Activated B cell treated with CpG ODN at 0.5 μM for 24 hours (primary cell): ENCODE measurements at regions not wholly inside any gene's neighbourhood (a gene's known extent, or its start where the extent isn't known, plus 50 kb on each side); places are given as distances from the start of the nearest gene placed in this dataset.

Experiments
- ATAC-seq: fragments of 200-7000 bp; cut with Tn5 transposase; one replicate; pipeline ENCODE4 v1.10.0; 2021; ENCODE audit warnings: low read depth, mild to moderate bottlenecking, moderate library complexity
- CTCF ChIA-PET: fragments of 350-600 bp; sonication (Branson Sonifier 250); formaldehyde crosslinking; loops from one replicate; lab custom pipeline; 2021; ENCODE audit warnings: antibody characterized with exemption; lab: Charles Lee
- POLR2A ChIA-PET: fragments of 350-600 bp; sonication (Branson Sonifier 250); formaldehyde crosslinking; loops from one replicate; lab custom pipeline; 2021; ENCODE audit warnings: antibody characterized with exemption; lab: Charles Lee
- DNase-seq: peaks from one replicate; pipeline ENCODE4 v3.0.0; 2022
- H3K27ac Mint-ChIP-seq: one replicate; pipeline ENCODE4 v1.8.0; 2020; ENCODE audit warnings: mixed read lengths
- H3K27me3 Mint-ChIP-seq: one replicate; pipeline ENCODE4 v1.8.0; 2021; ENCODE audit warnings: mixed read lengths
- H3K36me3 Mint-ChIP-seq: one replicate; pipeline ENCODE4 v1.8.0; 2021; ENCODE audit warnings: low read depth, mixed read lengths
- H3K4me1 Mint-ChIP-seq: one replicate; pipeline ENCODE4 v1.8.0; 2021; ENCODE audit warnings: mixed read lengths
- H3K4me3 Mint-ChIP-seq: one replicate; pipeline ENCODE4 v1.8.0; 2020; ENCODE audit warnings: mild to moderate bottlenecking, mixed read lengths
- H3K9me3 Mint-ChIP-seq: one replicate; pipeline ENCODE4 v1.8.0; 2020; ENCODE audit warnings: mixed read lengths
- CTCF ChIP-seq: fragments of 200-600 bp; IDR thresholded peaks from one replicate; pipeline ENCODE4 v1.8.0; 2022; ENCODE audit warnings: antibody characterized with exemption, mild to moderate bottlenecking
- intact Hi-C: fragments of 100-400 bp; cut with micrococcal nuclease; formaldehyde crosslinking; loops from one replicate; pipeline ENCODE4 v1.15.1; 2024

- TF ChIP-seq CTCF = no peak
- intact Hi-C loops = no loop called here
- ChIA-PET CTCF (no interaction called here), POLR2A (no interaction called here)
- ATAC-seq = no peak
- Mint-ChIP-seq H3K4me3 (no peak overlapping the region), H3K36me3 (no peaks in the 10 kb centered on the region), H3K4me1 (no peaks in the 10 kb centered on the region), H3K27me3 (no peaks in the 10 kb centered on the region), H3K27ac (no peak overlapping the region), H3K9me3 (no peaks in the 10 kb centered on the region)
- DNase-seq = no peak
Measured at GRCh38 chr6:81228912-81229555, 523.4 kb downstream of the TENT5A start.

GRCh38 chr6:81226957-81227356 lies 525.5 kb downstream of the TENT5A start:
- intact Hi-C loops = no loop called here
- Mint-ChIP-seq H3K27ac (no peak overlapping the region), H3K27me3 (no peaks in the 10 kb centered on the region), H3K36me3 (no peaks in the 10 kb centered on the region), H3K4me1 (no peaks in the 10 kb centered on the region), H3K4me3 (no peak overlapping the region), H3K9me3 (peaks cover 4% of the 10 kb centered on the region)
- ChIA-PET POLR2A (no interaction called here), CTCF (no interaction called here)
- no peak for DNase-seq
- no peak for ATAC-seq
- no peak for TF ChIP-seq CTCF

GRCh38 chr6:81216668-81217067 lies 535.8 kb downstream of the TENT5A start:
- no peaks in the 10 kb centered on the region for H3K36me3 Mint-ChIP-seq

GRCh38 chr6:81215092-81215432 lies 537.4 kb downstream of the TENT5A start:
- intact Hi-C loops = no loop called here
- ATAC-seq = no peak

More at GRCh38 chr6:81216668-81217067, 535.8 kb downstream of the TENT5A start:
- ATAC-seq (no peak), DNase-seq (no peak)
- Mint-ChIP-seq H3K27me3 (no peaks in the 10 kb centered on the region), H3K4me3 (no peak overlapping the region), H3K27ac (no peak overlapping the region), H3K9me3 (peaks cover 7% of the 10 kb centered on the region), H3K4me1 (no peaks in the 10 kb centered on the region)
- intact Hi-C loops = no loop called here
- ChIA-PET POLR2A (no interaction called here), CTCF (no interaction called here)
- TF ChIP-seq CTCF = no peak

More at GRCh38 chr6:81215092-81215432, 537.4 kb downstream of the TENT5A start:
- no peak for TF ChIP-seq CTCF
- Mint-ChIP-seq H3K27ac (no peak overlapping the region), H3K4me3 (no peak overlapping the region), H3K4me1 (no peaks in the 10 kb centered on the region), H3K9me3 (peaks cover 9% of the 10 kb centered on the region), H3K27me3 (no peaks in the 10 kb centered on the region), H3K36me3 (no peaks in the 10 kb centered on the region)
- DNase-seq = no peak
- CTCF ChIA-PET = no interaction called here
- POLR2A ChIA-PET = no interaction called here
